ENCODE measurements at regions not wholly inside any gene's neighbourhood (a gene's known extent, or its start where the extent isn't known, plus 50 kb on each side); places are given as distances from the start of the nearest gene placed in this dataset.

DNA sequence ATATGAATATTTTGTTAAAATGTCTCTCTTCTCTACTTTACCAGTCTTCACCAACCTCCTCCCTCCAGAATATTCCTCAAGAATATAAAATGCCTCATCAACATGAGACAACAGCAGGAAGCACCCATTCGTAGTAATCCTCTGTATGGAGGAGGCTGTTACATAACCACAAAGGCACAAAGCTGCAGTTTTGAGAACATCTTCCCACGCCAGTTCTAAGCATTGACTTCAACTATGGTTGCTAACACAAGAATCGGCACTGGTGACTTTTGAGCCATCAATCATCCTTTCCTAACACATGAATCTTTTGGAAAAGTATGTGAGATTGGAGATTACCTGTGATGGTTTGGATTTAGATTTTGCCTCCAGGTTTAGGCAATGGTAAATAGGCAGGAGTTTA, 54.9 kb upstream of the CYP1B1 start (continued):
- TF ChIP-seq, protein P1, sequence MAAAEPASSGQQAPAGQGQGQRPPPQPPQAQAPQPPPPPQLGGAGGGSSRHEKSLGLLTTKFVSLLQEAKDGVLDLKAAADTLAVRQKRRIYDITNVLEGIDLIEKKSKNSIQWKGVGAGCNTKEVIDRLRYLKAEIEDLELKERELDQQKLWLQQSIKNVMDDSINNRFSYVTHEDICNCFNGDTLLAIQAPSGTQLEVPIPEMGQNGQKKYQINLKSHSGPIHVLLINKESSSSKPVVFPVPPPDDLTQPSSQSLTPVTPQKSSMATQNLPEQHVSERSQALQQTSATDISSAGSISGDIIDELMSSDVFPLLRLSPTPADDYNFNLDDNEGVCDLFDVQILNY (CRISPR knock-in tag; IDR thresholded peaks at IDR 0.05), result no peak

DNA sequence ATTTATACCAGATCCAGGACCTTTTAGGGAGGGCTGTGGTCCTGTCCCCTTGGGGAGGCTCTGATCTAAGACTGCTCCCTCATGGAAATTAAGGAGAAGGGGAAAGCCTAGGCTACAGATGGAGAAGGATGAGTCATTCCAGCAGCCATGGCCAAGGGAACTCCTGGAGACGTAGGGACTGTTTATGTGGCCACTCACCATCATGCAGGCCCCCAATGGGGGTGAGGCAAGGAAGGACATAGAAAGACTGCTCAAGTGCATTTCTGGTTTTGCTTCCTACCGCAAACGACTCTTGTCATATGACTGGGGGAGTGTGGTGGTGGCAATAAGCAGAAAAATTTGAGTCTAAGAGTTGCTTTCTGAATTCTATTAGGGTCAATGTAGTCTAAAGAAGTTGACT, 54.0 kb upstream of the CYP1B1 start:
- ATAC-seq, result no peak

DNA sequence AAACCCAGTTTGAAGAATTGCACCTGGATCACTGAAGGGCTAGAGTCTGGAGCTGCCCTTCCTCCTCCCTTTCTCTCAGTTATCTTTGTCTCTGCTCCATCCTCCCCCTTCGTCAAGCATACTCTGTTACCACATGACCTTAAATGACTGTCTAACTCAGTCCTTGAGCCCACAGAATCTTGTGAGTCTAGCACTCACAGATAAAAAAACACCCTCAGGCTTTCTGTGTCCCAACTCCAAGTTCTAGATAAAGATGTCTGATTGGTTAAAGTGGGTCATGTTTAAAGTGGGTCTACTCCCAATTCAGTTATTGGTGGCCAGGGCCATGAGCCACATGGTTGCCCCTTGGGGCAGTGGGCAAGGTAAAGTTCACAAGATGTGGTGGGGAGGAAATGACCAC, 53.5 kb upstream of the CYP1B1 start:
- no peak for TF ChIP-seq NR1H2 (CRISPR knock-in tag; IDR thresholded peaks at IDR 0.05)
- TF ChIP-seq, protein P2, sequence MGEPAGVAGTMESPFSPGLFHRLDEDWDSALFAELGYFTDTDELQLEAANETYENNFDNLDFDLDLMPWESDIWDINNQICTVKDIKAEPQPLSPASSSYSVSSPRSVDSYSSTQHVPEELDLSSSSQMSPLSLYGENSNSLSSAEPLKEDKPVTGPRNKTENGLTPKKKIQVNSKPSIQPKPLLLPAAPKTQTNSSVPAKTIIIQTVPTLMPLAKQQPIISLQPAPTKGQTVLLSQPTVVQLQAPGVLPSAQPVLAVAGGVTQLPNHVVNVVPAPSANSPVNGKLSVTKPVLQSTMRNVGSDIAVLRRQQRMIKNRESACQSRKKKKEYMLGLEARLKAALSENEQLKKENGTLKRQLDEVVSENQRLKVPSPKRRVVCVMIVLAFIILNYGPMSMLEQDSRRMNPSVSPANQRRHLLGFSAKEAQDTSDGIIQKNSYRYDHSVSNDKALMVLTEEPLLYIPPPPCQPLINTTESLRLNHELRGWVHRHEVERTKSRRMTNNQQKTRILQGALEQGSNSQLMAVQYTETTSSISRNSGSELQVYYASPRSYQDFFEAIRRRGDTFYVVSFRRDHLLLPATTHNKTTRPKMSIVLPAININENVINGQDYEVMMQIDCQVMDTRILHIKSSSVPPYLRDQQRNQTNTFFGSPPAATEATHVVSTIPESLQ (CRISPR knock-in tag; IDR thresholded peaks at IDR 0.05), result no peak
- TF ChIP-seq, protein P3, sequence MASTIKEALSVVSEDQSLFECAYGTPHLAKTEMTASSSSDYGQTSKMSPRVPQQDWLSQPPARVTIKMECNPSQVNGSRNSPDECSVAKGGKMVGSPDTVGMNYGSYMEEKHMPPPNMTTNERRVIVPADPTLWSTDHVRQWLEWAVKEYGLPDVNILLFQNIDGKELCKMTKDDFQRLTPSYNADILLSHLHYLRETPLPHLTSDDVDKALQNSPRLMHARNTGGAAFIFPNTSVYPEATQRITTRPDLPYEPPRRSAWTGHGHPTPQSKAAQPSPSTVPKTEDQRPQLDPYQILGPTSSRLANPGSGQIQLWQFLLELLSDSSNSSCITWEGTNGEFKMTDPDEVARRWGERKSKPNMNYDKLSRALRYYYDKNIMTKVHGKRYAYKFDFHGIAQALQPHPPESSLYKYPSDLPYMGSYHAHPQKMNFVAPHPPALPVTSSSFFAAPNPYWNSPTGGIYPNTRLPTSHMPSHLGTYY (CRISPR knock-in tag; IDR thresholded peaks at IDR 0.05), result no peak
- no peak for TF ChIP-seq ELF4 (CRISPR knock-in tag; IDR thresholded peaks at IDR 0.05; ENCODE audit: low read depth)
- TF ChIP-seq ZNF232 (CRISPR knock-in tag; IDR thresholded peaks at IDR 0.05), result no peak
- TF ChIP-seq SMAD3 (CRISPR knock-in tag; IDR thresholded peaks at IDR 0.05; ENCODE audit: borderline replicate concordance), result no peak
- no peak for TF ChIP-seq ZNF263 (CRISPR knock-in tag; IDR thresholded peaks at IDR 0.05; ENCODE audit: low read depth)
- no peak for TF ChIP-seq NFATC4 (CRISPR knock-in tag; IDR thresholded peaks at IDR 0.05)
- no peak for TF ChIP-seq FOXK1 (CRISPR knock-in tag; IDR thresholded peaks at IDR 0.05)
- TF ChIP-seq RORB (CRISPR knock-in tag; IDR thresholded peaks at IDR 0.05), result no peak
- TF ChIP-seq, protein P4, sequence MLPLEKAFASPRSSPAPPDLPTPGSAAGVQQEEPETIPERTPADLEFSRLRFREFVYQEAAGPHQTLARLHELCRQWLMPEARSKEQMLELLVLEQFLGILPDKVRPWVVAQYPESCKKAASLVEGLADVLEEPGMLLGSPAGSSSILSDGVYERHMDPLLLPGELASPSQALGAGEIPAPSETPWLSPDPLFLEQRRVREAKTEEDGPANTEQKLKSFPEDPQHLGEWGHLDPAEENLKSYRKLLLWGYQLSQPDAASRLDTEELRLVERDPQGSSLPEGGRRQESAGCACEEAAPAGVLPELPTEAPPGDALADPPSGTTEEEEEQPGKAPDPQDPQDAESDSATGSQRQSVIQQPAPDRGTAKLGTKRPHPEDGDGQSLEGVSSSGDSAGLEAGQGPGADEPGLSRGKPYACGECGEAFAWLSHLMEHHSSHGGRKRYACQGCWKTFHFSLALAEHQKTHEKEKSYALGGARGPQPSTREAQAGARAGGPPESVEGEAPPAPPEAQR (CRISPR knock-in tag; IDR thresholded peaks at IDR 0.05), result no peak
- no peak for TF ChIP-seq JAZF1 (CRISPR knock-in tag; IDR thresholded peaks at IDR 0.05)
- TF ChIP-seq, protein P5, sequence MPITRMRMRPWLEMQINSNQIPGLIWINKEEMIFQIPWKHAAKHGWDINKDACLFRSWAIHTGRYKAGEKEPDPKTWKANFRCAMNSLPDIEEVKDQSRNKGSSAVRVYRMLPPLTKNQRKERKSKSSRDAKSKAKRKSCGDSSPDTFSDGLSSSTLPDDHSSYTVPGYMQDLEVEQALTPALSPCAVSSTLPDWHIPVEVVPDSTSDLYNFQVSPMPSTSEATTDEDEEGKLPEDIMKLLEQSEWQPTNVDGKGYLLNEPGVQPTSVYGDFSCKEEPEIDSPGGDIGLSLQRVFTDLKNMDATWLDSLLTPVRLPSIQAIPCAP (CRISPR knock-in tag; IDR thresholded peaks at IDR 0.05), result no peak
- no peak for TF ChIP-seq FOXJ3 (CRISPR knock-in tag; IDR thresholded peaks at IDR 0.05; ENCODE audit: borderline replicate concordance)
- no peak for TF ChIP-seq TEAD4 (CRISPR knock-in tag; IDR thresholded peaks at IDR 0.05)
- no peak for TF ChIP-seq GRHL2 (CRISPR knock-in tag; IDR thresholded peaks at IDR 0.05; ENCODE audit: insufficient replicate concordance, severe bottlenecking)
- TF ChIP-seq TCF7 (CRISPR knock-in tag; IDR thresholded peaks at IDR 0.05; ENCODE audit: low read depth), result no peak
- TF ChIP-seq TEAD1 (CRISPR knock-in tag; IDR thresholded peaks at IDR 0.05), result no peak
- TF ChIP-seq NR2C2 (CRISPR knock-in tag; IDR thresholded peaks at IDR 0.05), result no peak
- TF ChIP-seq RELA (CRISPR knock-in tag; IDR thresholded peaks at IDR 0.05; ENCODE audit: borderline replicate concordance), result no peak
- Mint-ChIP-seq H3K4me3 (no peak overlapping the region), H3K27me3 (ENCODE audit: low read depth) (peaks cover 11% of the 10 kb centered on the region), H3K4me1 (no peaks in the 10 kb centered on the region), H3K36me3 (peaks cover 35% of the 10 kb centered on the region), H3K27ac (no peak overlapping the region), H3K9me3 (peaks cover 54% of the 10 kb centered on the region)
- no peak for DNase-seq (ENCODE audit: low spot score)
- POLR2A ChIA-PET, result no interaction called here
- CTCF ChIA-PET, result no interaction called here
- ATAC-seq, result no peak

More for the DNA sequence above, 54.0 kb upstream of the CYP1B1 start:
- no peak overlapping the region for H3K27ac Mint-ChIP-seq
- TF ChIP-seq, protein P2 (CRISPR knock-in tag; IDR thresholded peaks at IDR 0.05), result no peak
- TF ChIP-seq TP53 (CRISPR knock-in tag; IDR thresholded peaks at IDR 0.05), result no peak
- no peak for TF ChIP-seq SMAD4 (CRISPR knock-in tag; IDR thresholded peaks at IDR 0.05)
- no peak for TF ChIP-seq IRF2 (CRISPR knock-in tag; IDR thresholded peaks at IDR 0.05; ENCODE audit: borderline replicate concordance, low read depth)
- TF ChIP-seq NR2C2 (CRISPR knock-in tag; IDR thresholded peaks at IDR 0.05), result no peak
- TF ChIP-seq, protein P6, sequence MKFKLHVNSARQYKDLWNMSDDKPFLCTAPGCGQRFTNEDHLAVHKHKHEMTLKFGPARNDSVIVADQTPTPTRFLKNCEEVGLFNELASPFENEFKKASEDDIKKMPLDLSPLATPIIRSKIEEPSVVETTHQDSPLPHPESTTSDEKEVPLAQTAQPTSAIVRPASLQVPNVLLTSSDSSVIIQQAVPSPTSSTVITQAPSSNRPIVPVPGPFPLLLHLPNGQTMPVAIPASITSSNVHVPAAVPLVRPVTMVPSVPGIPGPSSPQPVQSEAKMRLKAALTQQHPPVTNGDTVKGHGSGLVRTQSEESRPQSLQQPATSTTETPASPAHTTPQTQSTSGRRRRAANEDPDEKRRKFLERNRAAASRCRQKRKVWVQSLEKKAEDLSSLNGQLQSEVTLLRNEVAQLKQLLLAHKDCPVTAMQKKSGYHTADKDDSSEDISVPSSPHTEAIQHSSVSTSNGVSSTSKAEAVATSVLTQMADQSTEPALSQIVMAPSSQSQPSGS (CRISPR knock-in tag; IDR thresholded peaks at IDR 0.05; ENCODE audit: borderline replicate concordance, low read depth), result no peak
- H3K9me3 Mint-ChIP-seq, result peaks cover 54% of the 10 kb centered on the region
- H3K4me1 Mint-ChIP-seq, result no peaks in the 10 kb centered on the region
- H3K4me3 Mint-ChIP-seq, result no peak overlapping the region
- CTCF ChIA-PET, result no interaction called here
- POLR2A ChIA-PET, result no interaction called here
- no peak for DNase-seq (ENCODE audit: low spot score)
- peaks cover 35% of the 10 kb centered on the region for H3K36me3 Mint-ChIP-seq
- peaks cover 11% of the 10 kb centered on the region for H3K27me3 Mint-ChIP-seq (ENCODE audit: low read depth)
